Hepatocyte (in vitro differentiated cells): ENCODE measurements at regions not wholly inside any gene's neighbourhood (a gene's known extent, or its start where the extent isn't known, plus 50 kb on each side); places are given as distances from the start of the nearest gene placed in this dataset.

ENCODE experiments used
- DNase-seq: peaks from one replicate; pipeline ENCODE4 v3.0.0-alpha.2; 2016; ENCODE audit warnings: low spot score
- H2AFZ ChIP-seq: fragments of 200-600 bp; sonication (generic); 2 replicates; pipeline ENCODE4 v1.6.0; 2016; ENCODE audit warnings: antibody characterized with exemption, mild to moderate bottlenecking
- H3K27ac ChIP-seq: fragments of 200-600 bp; sonication (generic); 2 replicates; pipeline ENCODE4 v1.5.1; 2016; ENCODE audit warnings: mild to moderate bottlenecking
- H3K27me3 ChIP-seq: fragments of 200-600 bp; sonication (generic); 2 replicates; pipeline ENCODE4 v1.6.1; 2016
- H3K36me3 ChIP-seq: fragments of 200-600 bp; sonication (generic); replicated peaks from 2 replicates; pipeline ENCODE4 v1.5.1; 2016; ENCODE audit warnings: low read depth; ENCODE audit not compliant: insufficient read depth
- H3K4me1 ChIP-seq: fragments of 200-600 bp; sonication (generic); 2 replicates; pipeline ENCODE4 v1.5.1; 2016; ENCODE audit warnings: mild to moderate bottlenecking, moderate library complexity; ENCODE audit not compliant: insufficient read depth
- H3K4me2 ChIP-seq: fragments of 200-600 bp; sonication (generic); 2 replicates; pipeline ENCODE4 v1.6.0; 2016
- H3K4me3 ChIP-seq: fragments of 200-600 bp; sonication (generic); 2 replicates; pipeline ENCODE4 v1.5.1; 2016; ENCODE audit warnings: mild to moderate bottlenecking
- H3K79me2 ChIP-seq: fragments of 200-600 bp; sonication (generic); 2 replicates; pipeline ENCODE4 v1.6.0; 2017; ENCODE audit warnings: mild to moderate bottlenecking
- H3K9me2 ChIP-seq: fragments of 200-600 bp; sonication (generic); replicated peaks from 2 replicates; pipeline ENCODE4 v1.6.0; 2017; ENCODE audit warnings: mild to moderate bottlenecking; ENCODE audit not compliant: insufficient read depth
- H3K9me3 ChIP-seq: fragments of 200-600 bp; sonication (generic); 2 replicates; pipeline ENCODE4 v1.5.1; 2016; ENCODE audit warnings: low read depth, mild to moderate bottlenecking
- H4K20me1 ChIP-seq: fragments of 200-600 bp; sonication (generic); 2 replicates; pipeline ENCODE4 v1.6.0; 2016; ENCODE audit warnings: mild to moderate bottlenecking; ENCODE audit not compliant: insufficient read depth, poor library complexity, severe bottlenecking
- CTCF ChIP-seq: fragments of 200-600 bp; sonication (generic); IDR thresholded peaks from 2 replicates; pipeline ENCODE4 v1.5.1; 2016; ENCODE audit warnings: antibody characterized with exemption, mild to moderate bottlenecking; ENCODE audit not compliant: poor library complexity
- EZH2 ChIP-seq: fragments of 200-600 bp; sonication (generic); IDR thresholded peaks from 2 replicates; pipeline ENCODE4 v1.6.1; 2016; ENCODE audit warnings: antibody characterized with exemption, mild to moderate bottlenecking, borderline replicate concordance
- EZH2phosphoT487 ChIP-seq: fragments of 200-600 bp; sonication (generic); IDR thresholded peaks from one replicate; pipeline ENCODE4 v1.6.1; 2018; ENCODE audit warnings: antibody characterized with exemption, mild to moderate bottlenecking, low read depth, moderate library complexity; ENCODE audit not compliant: unreplicated experiment, severe bottlenecking
- WGBS: methylation state at CpG from one replicate; pipeline ENCODE4 v1.1.6; 2016; ENCODE audit warnings: low lambda C conversion rate; ENCODE audit errors: missing lambda C conversion rate; 5-methylcytosine and 5-hydroxymethylcytosine counted together

GRCh38 chr2:5594249-5594695 lies 97.9 kb upstream of the SOX11 start:
- Histone ChIP-seq H3K36me3 (no peaks in the 10 kb centered on the region), H3K27ac (no peak overlapping the region), H3K4me2 (no peak overlapping the region), H3K79me2 (no peaks in the 10 kb centered on the region), H2AFZ (no peak overlapping the region), H3K9me3 (no peaks in the 10 kb centered on the region), H4K20me1 (no peaks in the 10 kb centered on the region), H3K4me3 (no peak overlapping the region), H3K27me3 (no peaks in the 10 kb centered on the region), H3K4me1 (peaks cover 34% of the 10 kb centered on the region), H3K9me2 (no peaks in the 10 kb centered on the region)
- no peak for TF ChIP-seq EZH2
- TF ChIP-seq EZH2phosphoT487 = no peak
- TF ChIP-seq CTCF = no peak
- WGBS = 76% methylated on average over 6 of the region's 6 CpGs
- DNase-seq = no peak

DNA sequence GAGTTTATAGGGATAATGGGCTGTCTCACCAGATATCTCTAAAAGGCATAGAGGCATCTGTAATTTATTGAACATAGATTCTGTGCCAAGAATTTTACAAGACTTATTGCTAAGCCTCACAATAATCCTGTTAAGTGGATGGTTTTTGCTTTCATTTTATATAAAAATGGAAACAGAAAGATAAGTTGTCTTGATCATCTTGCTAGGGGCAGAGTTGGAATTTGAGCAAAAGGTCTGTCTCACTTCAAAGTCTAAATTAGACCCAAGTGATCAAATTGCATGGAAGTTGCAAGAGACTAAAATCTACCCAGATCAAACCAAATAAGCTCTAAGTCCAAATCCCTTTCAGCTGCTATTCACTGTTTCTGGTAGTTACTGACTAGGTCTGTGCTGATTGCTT lies 95.3 kb upstream of the SOX11 start:
- Histone ChIP-seq H3K27ac (peak overlapping the region; percentile 57), H4K20me1 (no peaks in the 10 kb centered on the region), H3K4me2 (no peak overlapping the region), H3K27me3 (no peaks in the 10 kb centered on the region), H2AFZ (no peak overlapping the region), H3K36me3 (no peaks in the 10 kb centered on the region), H3K4me3 (no peak overlapping the region), H3K9me2 (no peaks in the 10 kb centered on the region), H3K79me2 (no peaks in the 10 kb centered on the region), H3K9me3 (no peaks in the 10 kb centered on the region), H3K4me1 (peaks cover 31% of the 10 kb centered on the region)
- TF ChIP-seq EZH2 (no peak), CTCF (no peak), EZH2phosphoT487 (no peak)
- no peak for DNase-seq

DNA sequence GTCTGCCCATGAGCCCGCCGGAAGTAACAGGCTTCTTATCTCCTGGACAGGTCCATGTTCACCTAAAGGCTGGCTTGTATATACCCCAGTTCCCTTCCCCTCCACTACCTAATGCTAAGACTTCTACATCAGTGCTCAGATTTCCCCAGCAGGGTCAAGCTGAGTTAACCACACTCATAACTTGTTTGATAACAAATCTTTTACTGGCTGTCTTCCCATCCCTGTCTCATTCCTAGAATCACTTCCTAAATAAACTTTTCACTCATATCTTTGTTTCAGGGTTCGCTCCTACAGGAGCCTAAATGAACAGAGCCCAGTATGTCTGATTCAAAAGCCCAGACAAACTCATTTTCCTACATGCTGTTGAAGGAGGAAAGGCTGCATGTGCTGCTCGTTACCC lies 94.0 kb upstream of the SOX11 start:
- no peaks in the 10 kb centered on the region for H3K36me3 ChIP-seq
- no peaks in the 10 kb centered on the region for H3K27me3 ChIP-seq
- peaks cover 22% of the 10 kb centered on the region for H3K4me1 ChIP-seq
- no peak overlapping the region for H3K4me2 ChIP-seq
- no peak overlapping the region for H3K27ac ChIP-seq
- H4K20me1 ChIP-seq = no peaks in the 10 kb centered on the region
- no peaks in the 10 kb centered on the region for H3K79me2 ChIP-seq
- H3K9me2 ChIP-seq = no peaks in the 10 kb centered on the region
- H3K4me3 ChIP-seq = no peak overlapping the region
- no peak overlapping the region for H2AFZ ChIP-seq
- DNase-seq = no peak
- H3K9me3 ChIP-seq = no peaks in the 10 kb centered on the region
- no peak for TF ChIP-seq EZH2phosphoT487
- TF ChIP-seq CTCF = no peak
- TF ChIP-seq EZH2 = no peak
- 68% methylated on average over 4 of the region's 4 CpGs for WGBS

DNA sequence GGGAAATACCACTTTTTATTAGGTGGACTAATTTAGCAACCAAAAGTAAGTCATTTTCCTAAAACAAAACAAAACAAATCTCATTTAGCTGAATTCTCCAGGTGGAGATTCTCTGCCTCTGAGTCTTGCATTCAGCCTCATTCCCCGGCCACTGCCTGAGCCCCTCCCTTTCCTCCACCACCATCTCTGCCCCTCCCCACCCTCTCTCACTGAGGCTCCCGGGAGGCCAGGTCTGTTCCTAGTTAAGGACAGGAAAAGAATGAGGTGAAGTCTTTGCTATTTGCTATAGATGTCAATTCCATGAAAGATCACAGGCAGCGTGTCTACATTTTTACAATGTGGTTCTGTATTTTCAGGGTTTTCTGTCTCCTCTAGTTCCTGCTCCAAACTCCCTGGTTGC lies 83.0 kb upstream of the SOX11 start:
- no peak overlapping the region for H3K4me3 ChIP-seq
- H3K27ac ChIP-seq = peak overlapping the region; percentile 13
- no peaks in the 10 kb centered on the region for H3K9me3 ChIP-seq
- DNase-seq = peak; percentile 40
- H3K27me3 ChIP-seq = no peaks in the 10 kb centered on the region
- H3K4me1 ChIP-seq = no peaks in the 10 kb centered on the region
- H3K36me3 ChIP-seq = no peaks in the 10 kb centered on the region
- H3K79me2 ChIP-seq = no peaks in the 10 kb centered on the region
- H4K20me1 ChIP-seq = no peaks in the 10 kb centered on the region
- TF ChIP-seq EZH2phosphoT487 (no peak), CTCF (no peak), EZH2 (no peak)
- 39% methylated on average over 3 of the region's 3 CpGs for WGBS
- H2AFZ ChIP-seq = peak overlapping the region; percentile 6
- no peaks in the 10 kb centered on the region for H3K9me2 ChIP-seq
- peak overlapping the region; percentile 17 for H3K4me2 ChIP-seq
